ENCODE measurements at regions not wholly inside any gene's neighbourhood (a gene's known extent, or its start where the extent isn't known, plus 50 kb on each side); places are given as distances from the start of the nearest gene placed in this dataset.

DNA sequence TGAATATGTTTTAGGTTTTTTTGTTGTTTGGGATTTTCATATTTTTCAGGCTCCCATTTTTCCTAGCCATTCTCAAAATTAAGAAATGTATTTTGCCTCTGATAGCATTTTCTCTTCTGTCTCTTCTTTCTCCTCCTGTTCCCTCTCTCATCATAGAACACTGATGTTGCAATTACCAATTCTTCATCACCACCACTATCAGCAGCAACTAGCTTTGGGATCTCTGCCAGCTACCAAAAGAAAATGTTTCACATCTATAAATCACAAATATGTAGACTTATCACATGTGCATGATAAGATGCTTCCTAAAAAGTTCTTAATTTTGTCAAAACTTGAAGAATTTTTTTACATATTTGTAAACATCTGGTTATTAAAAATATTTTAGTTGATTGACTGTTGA lies 887.1 kb downstream of the MAT2B start:
- no peak for DNase-seq (ENCODE audit: low spot score)

DNA sequence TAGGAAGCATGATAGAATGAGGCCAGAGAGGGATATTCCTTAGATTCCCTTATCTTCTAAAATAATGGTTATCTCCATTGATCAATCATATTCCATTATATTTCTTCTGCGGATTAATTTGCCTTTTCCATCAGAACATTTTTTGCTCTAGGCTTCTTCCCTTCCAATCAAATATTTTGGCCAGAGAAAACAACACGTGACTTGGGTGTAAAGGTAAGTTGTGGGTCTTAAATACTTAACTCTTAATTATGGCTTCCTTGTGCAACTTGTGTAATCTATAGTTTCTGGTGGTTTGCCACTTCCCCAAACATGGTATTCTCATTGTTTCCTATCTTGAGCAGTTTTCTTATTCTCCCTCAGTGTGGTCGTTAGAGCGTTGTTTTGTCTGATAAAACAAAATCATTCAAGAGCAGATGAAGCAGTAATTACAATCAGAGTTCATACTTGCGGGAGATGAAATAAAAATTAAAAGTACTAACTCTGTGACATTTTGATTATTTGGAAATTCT lies 889.3 kb downstream of the MAT2B start:
- no peak for DNase-seq (ENCODE audit: low spot score)

DNA sequence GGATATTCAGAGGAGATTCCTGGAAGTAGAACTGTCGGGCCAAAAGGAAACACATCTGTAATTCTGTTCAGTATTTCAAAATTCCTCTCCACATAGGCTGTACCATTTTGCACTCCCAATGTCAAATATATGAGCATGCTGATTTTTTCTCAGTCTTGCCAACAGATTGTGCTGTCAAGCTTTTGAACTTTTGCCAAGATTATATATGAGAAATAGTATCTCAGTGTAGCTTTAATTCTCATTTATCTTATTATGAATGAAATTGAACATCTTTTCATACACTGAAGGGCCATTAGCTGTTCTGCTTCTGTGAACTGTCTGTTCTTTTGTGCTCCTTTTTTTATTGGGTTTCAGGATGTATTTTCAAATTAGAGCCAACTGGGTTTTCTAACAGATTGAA lies 907.1 kb downstream of the MAT2B start:
- DNase-seq (ENCODE audit: low spot score) = no peak

DNA sequence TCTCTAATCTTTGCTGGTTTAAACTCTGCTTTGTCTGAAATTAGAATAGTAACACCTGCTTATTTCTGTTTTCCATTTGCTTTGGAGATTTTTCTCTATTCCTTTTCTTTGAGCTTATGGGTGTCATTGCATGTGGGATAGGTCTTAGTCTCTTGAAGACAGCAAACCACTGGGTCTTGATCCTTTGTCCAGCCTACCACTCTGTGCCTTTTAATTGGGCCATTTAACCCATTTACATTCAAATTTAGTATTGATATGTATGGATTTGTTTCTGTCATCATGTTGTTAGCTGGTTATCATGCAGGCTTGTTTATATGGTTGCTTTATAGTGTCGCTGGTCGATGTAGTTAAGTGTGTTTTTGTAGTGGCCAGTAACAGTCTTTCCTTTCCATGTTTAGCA lies 914.7 kb downstream of the MAT2B start:
- no peak for DNase-seq (ENCODE audit: low spot score)

DNA sequence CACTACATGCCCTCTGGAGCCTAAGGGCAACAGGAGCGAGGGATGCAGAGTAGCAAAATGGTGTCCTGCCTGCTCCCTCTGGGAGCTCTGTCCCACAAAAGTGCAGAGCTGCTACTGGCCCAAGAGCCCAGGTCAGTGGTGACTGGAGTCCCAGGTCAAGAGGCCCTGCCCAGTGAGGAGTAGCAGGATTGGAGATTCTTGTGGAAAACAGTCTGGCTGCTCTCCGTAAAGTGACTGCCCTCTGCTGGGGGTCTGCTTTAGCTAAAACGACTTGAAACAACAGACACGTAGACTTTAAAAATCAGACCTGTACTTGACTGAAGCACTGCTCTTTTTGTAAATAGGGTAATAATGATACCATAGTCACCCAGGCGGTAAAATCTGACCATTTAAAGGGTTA lies 917.0 kb downstream of the MAT2B start:
- no peak for DNase-seq (ENCODE audit: low spot score)

DNA sequence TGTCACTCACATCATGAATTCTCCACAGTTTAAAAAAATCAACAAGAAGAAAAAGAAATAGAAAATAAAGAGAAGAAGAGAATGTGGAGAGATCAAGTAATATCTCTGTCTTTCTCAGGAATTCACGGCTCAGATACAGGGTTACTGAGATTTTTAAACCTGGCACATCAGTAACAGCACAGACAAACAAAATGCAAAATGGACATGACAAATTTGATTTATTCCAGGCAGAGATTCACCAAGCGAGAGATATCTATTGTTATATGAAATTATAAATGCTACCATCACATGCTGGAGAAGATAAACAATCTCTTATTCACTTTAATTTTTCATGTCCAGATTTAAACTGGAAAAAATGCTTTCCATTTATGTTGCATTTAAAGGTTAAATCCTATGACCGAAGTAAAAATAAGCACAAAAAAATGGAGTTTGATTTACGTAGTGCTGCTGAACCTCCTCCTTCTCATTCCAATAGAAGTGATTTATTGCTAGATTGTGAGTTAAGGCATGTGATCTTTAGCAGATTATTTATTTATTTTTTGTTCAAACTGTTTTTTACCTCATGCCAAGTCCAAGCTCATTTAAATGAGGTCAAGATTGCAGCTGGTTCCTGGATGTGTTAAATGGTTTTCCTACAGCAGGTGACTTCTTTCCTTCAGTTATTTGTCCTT lies 926.4 kb downstream of the MAT2B start:
- DNase-seq (ENCODE audit: low spot score) = no peak

DNA sequence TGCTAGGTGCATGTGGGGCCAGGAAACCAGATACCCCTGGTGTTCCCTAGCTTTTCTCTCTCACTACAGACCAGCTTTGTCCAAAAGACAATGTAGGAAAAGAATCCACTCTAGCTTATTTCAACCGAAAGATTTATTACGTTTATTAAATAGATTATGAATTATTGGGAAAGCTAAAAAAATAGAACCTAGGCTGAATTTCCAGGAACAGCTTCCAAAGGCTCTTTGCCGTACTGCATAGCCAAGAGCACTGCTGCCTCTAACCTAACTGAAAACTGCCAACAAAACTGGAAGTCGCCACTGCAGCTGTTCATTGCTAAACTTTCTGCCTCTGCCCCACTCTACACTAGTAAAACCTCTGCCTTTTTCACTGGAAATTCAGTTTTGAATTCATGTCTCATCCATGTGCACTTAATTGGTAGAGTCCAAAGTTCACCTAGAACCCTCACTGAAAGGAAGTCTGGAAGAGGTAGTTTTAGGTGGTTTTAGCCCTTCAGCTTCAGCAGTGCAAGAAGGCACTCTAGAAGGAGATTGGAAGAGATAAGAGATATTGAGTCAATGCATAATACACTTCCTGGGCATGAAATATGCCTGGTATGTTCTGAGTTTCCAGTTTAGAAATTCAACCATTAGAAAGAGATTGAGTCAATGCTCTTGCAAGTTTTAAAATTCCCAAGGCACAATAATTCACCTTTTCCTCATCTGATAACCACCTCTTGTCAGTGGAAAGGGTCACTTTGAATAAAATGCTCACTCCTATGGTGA lies 927.9 kb downstream of the MAT2B start:
- no peak for DNase-seq (ENCODE audit: low spot score)

DNA sequence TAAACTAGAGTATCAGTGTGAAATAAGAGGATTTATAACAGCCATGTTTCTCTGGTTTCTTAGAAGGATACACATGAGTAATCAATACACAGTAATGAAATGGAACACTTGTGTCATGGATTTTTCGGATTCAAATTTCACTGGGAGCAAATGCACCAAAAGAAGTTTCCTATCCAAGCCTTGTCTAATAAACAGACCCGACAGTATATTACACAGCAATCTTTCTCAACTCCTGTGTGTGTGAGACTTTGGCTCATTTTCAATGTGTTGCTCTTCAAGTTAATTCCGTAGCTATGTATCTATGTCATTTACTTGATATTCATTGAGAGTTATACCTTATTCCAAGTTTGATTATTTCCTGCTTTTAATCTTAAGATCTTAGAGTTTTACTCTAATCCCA lies 930.2 kb downstream of the MAT2B start:
- no peak for DNase-seq (ENCODE audit: low spot score)

DNA sequence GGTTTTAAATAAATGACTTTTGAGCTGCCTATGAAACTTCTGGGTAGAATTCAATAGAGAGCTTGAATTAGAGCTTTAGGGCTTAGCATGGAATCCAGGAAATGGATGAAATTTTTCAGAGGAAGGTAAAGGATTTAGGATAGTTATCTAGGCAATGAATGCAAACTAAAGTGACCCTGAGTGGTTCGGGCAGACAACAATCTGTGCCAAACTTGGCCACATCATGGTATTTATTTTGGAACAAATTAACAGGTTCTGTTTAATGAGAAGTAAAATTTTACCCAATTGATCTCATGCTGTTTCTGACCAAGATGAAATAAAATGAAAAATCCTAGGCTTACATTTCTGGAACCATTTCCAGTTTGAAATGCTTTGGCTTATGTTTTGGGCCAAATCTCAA lies 934.4 kb downstream of the MAT2B start:
- DNase-seq (ENCODE audit: low spot score) = no peak

DNA sequence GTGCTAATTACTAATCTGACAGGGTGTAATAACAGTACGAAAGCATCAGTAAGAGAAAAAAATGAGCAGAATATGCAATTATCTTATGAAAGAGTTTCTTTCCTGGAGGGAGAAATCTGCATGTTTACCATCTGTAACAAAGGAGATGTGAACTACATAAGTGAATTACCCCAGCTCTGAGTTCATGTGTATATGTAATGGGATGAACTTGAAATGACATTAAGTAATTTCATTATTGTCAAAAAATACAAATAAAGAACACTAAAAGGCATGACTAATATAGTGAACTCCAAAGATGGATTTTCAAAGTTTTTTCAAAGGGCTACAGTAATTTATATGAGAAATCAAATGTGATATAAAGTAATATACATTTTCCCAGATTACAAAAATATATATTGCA lies 944.0 kb downstream of the MAT2B start:
- DNase-seq (ENCODE audit: low spot score) = no peak

DNA sequence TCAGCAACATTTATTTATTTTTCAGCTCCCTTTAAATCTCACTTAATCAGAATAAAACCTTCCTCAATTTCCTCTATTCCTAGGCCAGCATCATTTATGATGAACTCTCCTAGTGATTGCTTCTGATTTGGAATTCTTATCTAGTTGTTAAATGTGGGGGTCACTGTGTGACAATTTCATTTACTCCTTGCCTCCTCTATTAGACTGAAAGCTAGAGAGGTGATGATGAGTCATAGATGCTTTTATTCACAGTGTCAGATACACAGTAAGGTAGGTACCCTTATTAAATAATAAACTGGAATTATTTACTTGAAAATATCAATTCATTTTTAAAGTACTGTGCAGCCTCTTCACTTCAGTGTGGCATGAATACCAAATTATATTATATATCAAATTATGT lies 960.6 kb downstream of the MAT2B start:
- no peak for DNase-seq (ENCODE audit: low spot score)

DNA sequence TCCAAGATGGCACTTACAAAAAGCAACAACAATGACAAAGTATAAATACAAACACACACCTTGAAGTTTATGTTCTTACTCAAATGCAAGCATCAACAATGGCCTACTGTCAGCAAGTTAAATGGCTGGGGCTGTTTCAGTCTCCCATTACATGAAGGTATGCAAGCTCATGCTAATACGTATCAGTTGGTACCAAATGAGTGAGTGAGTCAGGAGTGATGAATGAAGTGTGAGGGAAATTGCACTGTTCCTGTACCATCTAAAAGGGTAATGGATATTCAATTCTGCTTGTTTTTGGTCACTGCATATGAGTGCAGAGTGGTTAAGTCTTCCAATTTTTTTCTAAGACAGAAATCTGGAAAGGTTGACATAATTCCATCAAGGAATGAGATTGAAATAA lies 964.9 kb downstream of the MAT2B start:
- DNase-seq (ENCODE audit: low spot score) = no peak

DNA sequence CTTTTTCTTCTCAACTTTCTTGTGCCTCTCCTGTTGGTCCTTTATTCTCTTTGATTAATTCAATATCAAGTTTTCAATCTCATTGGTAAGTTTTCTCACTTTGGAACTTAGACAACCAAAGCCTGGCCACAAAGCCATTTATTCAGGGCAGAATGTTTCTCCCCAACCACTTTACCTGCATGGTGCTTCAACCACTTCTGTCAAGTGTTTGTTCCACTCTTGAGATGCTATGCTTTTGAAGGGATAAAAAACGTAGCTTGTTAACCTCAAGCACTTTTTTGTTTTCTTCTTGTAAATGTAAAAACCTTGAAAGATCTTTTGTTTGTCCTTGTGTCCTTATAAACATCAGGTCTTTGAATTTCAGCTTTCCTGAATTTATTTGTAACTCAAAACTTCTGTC lies 966.7 kb downstream of the MAT2B start:
- no peak for DNase-seq (ENCODE audit: low spot score)

DNA sequence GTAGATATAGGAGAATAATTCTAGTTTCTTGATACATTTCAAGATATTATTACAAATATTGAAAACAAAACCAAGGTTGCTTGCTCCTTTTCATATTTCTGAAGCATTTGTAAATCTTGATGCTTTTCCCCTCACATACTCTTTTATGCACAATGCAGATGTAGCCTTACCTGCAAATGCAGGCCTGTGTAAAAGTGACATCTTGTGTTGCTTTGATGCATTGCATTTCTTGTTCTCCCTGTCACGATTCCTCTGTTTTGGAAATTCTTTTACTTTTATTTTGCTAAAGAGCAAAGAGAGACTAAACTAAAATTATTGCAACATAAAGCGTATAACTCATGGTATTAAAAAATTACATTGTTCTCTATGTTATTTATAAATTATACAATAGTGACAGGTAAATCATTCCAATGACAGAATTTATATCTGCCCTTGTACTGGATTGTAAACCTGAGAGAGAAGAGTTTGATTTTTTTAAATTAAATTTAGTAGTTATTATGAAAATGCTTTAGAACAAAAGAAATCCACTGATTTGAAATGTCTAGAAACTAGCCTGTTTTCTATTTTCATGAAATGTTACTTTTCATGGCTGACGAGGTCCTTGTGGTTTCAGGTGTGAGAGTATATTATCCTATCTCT lies 970.0 kb downstream of the MAT2B start:
- no peak for DNase-seq (ENCODE audit: low spot score)

DNA sequence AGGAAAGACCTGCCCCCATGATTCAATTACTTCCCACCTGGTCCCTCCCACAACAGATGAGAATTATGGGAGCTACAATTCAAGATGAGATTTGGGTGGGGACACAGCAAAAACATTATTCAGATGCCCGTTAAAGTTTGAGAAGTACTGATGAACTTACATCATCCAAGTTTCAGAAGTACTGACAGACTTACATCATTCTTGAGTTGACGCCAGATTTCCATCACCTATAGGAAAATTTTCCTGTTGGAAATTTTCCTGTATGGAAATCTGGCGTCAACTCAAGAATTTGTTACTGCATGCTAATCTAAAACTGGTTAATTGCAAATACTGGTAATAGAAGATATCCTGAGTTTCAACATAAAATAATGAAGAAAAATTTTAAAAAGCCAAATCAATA lies 975.9 kb downstream of the MAT2B start:
- no peak for DNase-seq (ENCODE audit: low spot score)

DNA sequence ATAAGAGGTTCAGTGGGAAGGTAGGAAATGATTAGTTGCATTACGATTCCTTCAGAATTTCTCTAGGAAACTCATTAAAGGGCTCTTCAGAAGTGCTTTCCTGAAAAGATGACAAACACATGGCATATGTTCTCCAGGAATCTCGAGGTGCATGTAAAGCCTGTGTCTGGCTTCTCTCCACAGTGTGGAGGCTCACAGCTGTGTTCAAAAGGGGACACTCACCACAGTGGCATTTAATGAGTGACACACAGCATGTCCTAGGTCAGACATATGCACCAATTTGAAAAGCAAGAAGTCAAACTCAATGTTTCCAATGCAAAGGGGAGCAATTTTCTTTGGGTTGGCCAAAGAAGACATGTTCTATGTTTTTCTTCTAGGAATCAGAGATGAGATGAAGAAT lies 976.9 kb downstream of the MAT2B start:
- DNase-seq (ENCODE audit: low spot score) = no peak

DNA sequence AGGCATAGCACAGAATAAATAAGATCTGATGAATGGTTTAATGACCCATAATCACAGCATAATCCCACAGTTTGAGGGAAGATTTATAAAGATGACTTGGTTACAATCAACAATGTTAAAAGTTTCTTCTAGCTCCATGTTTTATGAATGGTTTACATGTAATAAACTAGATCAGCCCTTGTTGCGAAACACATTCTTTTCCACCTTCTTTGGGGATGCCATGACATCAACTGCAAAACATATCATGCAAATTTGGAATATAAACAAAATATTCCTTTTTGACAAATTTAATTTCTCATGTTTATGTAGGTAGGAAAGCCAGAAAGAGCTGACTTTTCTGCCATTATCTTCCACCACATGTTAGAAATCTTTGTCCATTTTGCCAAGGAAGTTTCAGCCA lies 979.5 kb downstream of the MAT2B start:
- no peak for DNase-seq (ENCODE audit: low spot score)

DNA sequence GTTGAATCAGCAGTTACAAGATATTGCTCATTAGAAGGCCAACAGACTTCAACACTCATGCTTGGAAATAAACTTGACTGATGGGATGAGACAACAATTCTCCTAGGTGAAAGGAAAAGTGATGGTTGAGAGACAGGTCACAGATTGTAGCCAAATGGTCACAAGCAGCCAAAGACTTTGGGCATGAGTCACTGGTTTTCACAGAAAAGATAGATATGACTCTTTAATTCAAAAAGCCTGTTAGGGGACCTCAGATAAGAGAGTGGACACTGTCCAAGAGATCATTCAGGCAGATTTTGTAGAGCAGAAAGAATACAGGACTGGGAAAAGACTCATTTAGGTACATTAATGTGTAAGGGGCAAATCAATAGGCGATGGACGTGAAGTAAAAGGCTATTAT lies 982.5 kb downstream of the MAT2B start:
- DNase-seq (ENCODE audit: low spot score) = no peak

DNA sequence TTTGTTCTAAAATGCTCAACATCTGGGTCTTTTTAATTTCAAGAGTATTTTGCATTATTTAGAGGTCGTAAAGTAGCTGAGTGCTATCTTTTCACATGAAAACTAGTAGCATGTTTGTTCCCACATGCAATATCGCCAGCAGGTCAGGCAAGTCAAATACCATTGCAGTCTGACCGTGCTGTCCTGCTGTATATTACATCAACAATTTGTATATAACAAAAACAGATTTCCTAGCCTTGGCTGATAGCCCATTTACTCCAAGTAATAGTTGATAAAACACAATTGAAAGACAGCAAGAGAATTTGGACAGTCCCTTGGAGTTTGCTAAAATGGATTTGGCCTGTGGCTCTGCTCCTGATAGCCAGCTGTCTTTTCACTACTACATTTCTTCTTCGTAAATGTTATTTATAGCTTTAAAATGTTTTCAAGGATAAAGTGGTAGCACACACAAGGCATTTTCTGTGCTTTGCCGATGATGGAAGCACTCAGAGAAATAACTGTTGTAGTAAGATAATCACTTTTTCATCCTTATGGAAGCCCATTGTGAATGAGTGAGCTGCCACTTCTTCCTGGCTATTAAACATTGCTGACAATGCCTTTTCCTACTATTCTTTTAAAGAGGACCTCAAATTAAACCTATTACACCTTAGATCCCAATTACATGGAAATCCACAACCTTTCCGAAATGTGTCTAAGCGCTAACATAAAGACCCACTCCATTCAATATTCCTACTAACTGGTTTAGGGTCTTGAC lies 992.1 kb downstream of the MAT2B start:
- no peak for DNase-seq (ENCODE audit: low spot score)

DNA sequence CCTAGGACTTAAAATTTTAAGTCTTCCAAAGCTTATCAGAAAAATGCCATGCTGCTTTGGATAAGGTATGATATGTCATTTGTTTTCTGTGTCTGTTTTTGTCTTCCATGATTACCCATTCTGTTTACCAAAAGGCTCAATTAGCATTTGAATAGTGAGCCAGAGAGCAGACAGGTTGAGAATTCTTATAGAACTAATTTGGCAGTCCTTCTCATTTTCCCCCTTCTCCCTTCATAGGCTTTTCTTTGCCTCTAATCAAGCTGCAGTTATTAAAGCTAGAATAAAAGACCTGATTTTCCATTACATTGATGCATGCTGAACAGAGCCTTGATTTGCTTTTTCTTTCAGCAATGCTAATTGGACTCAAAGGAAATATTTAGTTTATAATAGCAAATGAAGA lies 993.0 kb downstream of the MAT2B start:
- DNase-seq (ENCODE audit: low spot score) = no peak

DNA sequence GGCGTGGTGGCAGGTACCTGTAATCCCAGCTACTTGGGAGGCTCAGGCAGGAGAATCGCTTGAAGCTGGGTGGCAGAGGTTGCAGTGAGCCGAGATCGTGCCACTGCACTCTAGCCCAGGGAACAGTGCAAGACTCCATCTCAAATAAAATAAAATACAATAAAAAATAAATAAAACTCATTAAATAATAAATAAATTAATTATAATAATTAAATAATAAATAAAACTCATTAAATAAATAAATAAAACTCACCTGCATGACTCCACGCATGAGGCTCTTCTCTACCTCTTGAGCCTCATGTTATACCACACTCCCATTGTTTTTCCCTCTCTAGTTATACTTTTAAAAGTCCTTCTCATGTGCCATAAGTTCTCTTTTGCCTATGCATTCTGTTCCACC lies 995.4 kb downstream of the MAT2B start:
- no peak for DNase-seq (ENCODE audit: low spot score)

DNA sequence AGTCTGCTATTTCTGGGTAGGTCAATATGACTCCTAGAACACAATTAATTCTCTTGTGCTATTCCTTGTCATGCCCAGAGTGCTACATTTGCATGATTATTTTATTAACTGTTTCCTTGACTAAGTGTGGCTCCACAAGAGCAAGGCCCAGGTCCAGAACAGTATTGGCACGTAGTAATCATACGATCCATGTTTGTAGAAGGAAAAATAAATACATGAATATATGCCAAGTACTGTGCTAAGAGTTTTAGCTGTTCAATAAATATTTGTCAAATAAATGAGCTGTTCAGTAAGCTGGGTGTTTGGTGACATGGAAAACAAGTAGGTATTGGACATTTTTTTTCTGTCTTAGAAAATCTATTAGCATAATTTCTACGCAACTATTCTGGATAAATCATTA lies 995.9 kb downstream of the MAT2B start:
- no peak for DNase-seq (ENCODE audit: low spot score)
